GM21723 (cell line): ENCODE measurements at regions not wholly inside any gene's neighbourhood (a gene's known extent, or its start where the extent isn't known, plus 50 kb on each side); places are given as distances from the start of the nearest gene placed in this dataset.

Experiments
- ATAC-seq: cut with Tn5 transposase; IDR thresholded peaks from one replicate; pipeline ENCODE4 v1.9.1; 2021; ENCODE audit warnings: mild to moderate bottlenecking, moderate library complexity; ENCODE audit not compliant: unreplicated experiment

GRCh38 chr6:104434519-104434918 lies 425.2 kb downstream of the HACE1 start:
- no peak for ATAC-seq

- ATAC-seq: no peak
Measured at GRCh38 chr6:104431096-104431495, 428.6 kb downstream of the HACE1 start.

GRCh38 chr6:104428184-104428583 lies 431.5 kb downstream of the HACE1 start:
- no peak for ATAC-seq

GRCh38 chr6:104423691-104424090 lies 436.0 kb downstream of the HACE1 start:
- ATAC-seq: no peak

GRCh38 chr6:104421650-104422049 lies 438.1 kb downstream of the HACE1 start:
- ATAC-seq: no peak

- ATAC-seq: no peak
Measured at GRCh38 chr6:104418839-104419238, 440.9 kb downstream of the HACE1 start.

GRCh38 chr6:104418125-104418524 lies 441.6 kb downstream of the HACE1 start:
- no peak for ATAC-seq

- no peak for ATAC-seq
Measured at GRCh38 chr6:104414723-104415122, 445.0 kb downstream of the HACE1 start.

GRCh38 chr6:104413767-104414166 lies 446.0 kb downstream of the HACE1 start:
- ATAC-seq: no peak

- no peak for ATAC-seq
Measured at GRCh38 chr6:104411302-104411701, 448.4 kb downstream of the HACE1 start.

- ATAC-seq: no peak
Measured at GRCh38 chr6:104409913-104410312, 449.8 kb downstream of the HACE1 start.

GRCh38 chr6:104407957-104408356 lies 451.8 kb downstream of the HACE1 start:
- no peak for ATAC-seq

- ATAC-seq: no peak
Measured at GRCh38 chr6:104404377-104404776, 455.3 kb downstream of the HACE1 start.

- no peak for ATAC-seq
Measured at GRCh38 chr6:104402572-104402971, 457.1 kb downstream of the HACE1 start.

- no peak for ATAC-seq
Measured at GRCh38 chr6:104401926-104402325, 457.8 kb downstream of the HACE1 start.

- ATAC-seq: no peak
Measured at GRCh38 chr6:104400844-104401243, 458.9 kb downstream of the HACE1 start.

- ATAC-seq: no peak
Measured at GRCh38 chr6:104396077-104396476, 463.6 kb downstream of the HACE1 start.

GRCh38 chr6:104381907-104382306 lies 477.8 kb downstream of the HACE1 start:
- no peak for ATAC-seq

GRCh38 chr6:104365451-104366234 lies 494.1 kb downstream of the HACE1 start:
- ATAC-seq: no peak

GRCh38 chr6:104357928-104358327 lies 501.8 kb downstream of the HACE1 start:
- no peak for ATAC-seq

- no peak for ATAC-seq
Measured at GRCh38 chr6:104356197-104356596, 503.5 kb downstream of the HACE1 start.

GRCh38 chr6:104349191-104349590 lies 510.5 kb downstream of the HACE1 start:
- ATAC-seq: no peak

GRCh38 chr6:104344223-104344622 lies 515.5 kb downstream of the HACE1 start:
- ATAC-seq: no peak
